ENCODE measurements at regions not wholly inside any gene's neighbourhood (a gene's known extent, or its start where the extent isn't known, plus 50 kb on each side); places are given as distances from the start of the nearest gene placed in this dataset.

DNA sequence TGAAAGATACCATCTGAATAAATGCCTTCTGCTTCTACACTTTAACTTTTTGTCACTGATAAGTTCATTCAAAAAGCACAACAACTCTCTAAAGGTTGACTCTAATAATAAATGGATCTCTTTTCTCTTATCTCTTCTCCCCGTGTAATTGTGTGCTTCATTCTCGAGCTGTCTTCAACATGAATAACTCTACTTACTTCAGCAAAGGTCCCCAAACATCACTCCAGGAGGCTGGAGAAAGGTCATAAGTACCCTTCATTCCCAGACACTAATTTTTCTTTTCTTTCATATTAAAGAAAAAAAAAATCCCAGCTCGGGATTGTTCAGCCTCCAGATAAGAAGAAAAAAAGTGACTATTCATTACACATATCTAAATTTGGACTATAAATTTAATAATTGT, 222.2 kb downstream of the FOXO1 start:
- DNase-seq, result no peak

DNA sequence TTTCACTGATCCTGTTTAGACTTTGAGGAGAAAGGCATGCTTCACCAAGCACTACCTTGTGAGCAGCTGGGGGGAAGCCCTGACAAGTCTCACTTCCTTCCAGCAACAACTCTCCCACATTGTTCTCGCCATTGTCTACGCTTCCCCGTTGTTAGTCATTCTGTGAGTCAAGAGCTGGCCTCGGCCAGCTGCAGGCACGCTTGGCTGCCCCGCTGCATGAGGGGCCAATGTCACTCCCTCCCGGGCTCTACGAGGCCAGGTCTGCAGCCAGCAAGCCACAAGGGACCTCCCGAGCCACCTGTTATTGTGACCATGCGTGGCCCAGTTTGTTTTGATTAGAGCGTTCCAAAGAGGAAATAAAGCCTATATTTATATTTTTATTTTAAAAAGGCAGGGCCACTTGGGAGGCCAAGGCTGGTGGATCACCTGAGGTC, 220.9 kb downstream of the FOXO1 start:
- no peak for DNase-seq

DNA sequence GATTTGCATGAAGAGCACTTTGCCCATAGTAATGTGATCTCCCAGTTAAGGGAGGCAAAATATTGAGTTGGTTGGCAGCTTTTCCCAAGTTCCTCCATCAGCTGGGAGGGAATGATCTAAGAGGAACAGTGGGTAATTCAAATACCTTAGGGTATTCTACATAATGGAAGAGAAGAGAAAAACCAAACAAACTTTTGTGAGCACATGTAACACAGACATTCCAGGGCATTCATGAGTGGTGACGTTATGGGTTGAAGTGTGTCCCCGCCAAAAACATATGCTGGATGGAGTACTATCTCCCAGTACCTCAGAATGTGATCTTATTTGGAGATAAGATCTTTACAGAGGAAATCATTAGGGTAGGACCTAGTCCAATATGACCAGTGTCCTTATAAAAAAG, 220.1 kb downstream of the FOXO1 start:
- no peak for DNase-seq

DNA sequence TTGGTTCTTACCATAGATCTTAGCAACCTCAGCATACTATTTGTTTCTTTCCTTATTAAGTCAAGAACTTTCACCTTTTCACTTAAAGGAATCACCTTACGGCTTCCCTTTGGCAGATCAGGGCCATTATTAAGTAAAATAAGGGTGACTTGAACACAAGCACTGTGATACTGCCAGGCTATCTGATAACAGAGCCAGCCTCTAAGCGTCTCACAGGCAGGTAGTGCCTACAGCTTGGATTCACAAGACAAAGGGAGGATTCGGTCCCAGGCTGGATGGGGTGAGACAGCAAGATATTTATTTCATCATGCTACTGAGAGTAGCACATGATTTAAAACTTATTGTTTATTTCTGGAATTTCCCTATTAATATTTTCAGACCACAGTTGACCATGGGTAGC, 218.6 kb downstream of the FOXO1 start:
- no peak for DNase-seq

DNA sequence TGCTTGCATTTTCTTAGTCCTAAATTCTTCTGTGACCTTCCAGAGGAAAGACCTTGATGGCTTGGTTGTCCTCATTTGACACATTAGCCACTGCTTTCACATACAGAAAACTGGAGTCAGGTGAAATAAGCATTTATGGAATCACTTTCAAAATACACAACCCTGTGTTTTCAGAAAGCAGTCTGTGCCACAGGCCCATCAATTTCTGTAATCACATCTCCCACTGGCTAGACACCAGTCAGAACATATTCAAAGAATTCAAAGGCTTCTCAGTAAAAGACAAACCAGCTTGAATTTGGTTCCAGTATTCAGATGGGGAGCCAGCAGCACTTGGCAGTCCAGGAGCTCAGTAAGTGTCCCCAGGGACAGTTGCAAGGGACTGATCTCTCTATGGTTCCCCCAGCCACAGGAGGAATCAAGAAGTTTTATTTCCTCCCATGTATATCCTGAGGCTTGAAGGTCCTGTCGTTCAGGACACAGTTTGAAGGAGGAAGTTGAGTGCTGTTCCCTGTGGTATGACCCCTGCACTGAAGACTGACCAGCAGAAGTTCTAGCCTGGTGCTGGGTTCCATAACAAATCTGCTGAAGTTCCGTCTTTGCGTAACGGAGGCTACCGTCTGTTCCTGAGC, 214.3 kb downstream of the FOXO1 start:
- no peak for DNase-seq

DNA sequence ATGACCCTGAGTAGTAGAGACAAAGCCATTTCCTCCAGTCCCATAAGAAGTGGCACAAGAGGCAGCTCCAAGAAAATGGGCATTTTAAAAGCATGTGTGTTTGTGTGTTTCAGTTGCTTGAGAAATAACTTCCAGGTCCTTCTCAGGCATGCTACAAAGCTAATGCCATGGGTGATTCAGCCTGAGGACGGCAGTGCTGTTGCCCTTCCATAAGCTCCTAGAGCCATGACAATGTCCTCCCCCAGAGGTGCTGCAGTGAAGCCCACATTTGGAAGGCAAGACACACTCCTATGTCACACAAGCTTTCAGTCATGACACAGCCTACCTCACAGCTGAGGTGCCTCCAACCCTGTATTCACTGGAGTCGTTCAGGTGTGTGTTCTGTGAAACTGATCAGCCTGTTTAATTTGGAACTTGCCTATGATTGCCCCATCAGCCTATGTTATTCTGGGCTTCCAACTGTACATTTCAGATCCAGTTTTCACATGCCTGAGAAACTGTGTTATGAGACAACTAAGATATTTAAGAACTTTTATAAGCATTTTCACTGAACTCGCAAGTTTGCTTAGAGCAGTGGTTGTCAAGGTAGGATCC, 213.6 kb downstream of the FOXO1 start:
- no peak for DNase-seq

DNA sequence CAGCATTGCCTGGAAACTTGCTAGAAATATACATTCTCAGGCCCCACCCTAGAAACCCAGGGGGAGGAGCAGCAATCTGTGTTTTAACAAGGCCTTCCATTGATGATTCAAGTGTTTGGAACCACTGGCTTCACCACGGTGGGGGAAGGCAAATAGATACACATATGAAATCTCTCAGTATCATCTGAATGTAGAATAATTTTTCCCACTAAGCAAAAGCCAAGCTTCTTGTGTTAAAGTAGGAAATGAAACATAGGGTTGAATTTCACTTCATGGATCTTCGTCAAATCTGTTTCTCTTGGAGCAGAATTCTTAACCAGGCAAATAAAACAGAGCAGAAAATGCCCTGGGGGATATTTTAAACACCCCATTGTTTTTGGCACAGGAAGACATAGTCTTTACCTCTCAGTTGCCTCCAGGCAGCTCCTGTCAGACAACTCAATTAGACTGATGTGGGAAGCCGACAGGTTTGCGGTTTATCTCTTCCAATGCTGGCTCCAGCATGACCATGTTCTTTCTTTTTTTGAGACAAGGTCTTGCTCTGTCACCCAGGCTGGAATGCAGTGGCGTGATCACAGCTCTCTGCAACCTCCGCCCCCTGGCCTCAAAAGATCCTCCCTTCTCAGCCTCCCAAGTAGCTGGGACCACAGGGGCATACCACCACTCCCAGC, 213.0 kb downstream of the FOXO1 start:
- DNase-seq, result no peak

DNA sequence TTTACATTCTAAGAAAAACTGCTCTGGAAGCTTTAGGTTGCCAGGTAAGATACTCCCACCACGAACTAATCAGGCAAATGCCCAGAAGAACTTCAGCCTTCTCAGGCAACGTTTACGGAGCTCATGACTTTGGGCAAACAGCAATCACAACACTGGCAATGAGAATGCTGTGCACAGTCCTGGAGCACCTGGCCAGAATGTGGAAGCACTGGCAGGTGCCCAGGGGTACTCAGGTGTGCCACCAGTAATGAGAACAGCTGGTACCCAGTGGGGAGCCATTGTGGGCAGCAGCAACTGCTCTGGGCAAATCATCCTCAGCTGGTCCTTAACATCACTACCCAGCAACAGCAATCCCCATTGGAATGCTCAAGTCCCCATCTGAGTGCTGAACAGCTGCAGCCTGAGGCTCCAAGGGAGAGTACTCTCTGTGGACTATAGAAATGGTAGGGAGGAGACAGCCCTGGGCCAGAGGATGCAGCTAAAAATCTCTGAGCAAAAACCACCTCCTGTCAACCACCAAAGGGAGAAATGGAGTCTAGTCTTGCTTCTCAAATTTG, 210.0 kb downstream of the FOXO1 start:
- no peak for DNase-seq

DNA sequence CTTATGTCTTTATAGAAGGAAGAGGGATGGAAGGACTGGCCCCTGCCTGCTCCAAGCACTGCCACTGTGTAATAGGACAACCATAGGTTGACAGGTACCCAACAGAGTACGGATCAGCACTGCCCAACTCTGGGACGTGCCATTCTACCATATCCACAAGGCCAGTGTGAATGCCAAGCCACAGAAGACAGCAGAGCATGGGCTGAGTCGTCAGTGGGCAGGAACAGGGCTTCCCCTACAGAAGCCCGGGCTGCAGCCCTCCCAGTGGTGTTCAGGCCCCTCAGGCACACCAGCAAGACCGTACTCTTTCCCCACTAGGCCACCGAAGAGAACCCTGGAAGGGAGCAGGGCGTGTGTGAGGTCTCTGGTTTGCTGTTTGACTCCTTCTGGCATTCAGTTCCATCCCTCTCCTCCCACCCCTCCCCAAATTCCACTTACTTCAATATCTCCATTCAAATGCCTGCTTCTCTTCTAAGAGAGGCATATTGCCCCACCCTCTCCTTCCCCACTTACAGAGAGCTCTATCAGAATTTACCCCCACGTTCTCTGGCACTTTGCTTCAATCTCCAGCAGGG, 209.4 kb downstream of the FOXO1 start:
- DNase-seq, result no peak

DNA sequence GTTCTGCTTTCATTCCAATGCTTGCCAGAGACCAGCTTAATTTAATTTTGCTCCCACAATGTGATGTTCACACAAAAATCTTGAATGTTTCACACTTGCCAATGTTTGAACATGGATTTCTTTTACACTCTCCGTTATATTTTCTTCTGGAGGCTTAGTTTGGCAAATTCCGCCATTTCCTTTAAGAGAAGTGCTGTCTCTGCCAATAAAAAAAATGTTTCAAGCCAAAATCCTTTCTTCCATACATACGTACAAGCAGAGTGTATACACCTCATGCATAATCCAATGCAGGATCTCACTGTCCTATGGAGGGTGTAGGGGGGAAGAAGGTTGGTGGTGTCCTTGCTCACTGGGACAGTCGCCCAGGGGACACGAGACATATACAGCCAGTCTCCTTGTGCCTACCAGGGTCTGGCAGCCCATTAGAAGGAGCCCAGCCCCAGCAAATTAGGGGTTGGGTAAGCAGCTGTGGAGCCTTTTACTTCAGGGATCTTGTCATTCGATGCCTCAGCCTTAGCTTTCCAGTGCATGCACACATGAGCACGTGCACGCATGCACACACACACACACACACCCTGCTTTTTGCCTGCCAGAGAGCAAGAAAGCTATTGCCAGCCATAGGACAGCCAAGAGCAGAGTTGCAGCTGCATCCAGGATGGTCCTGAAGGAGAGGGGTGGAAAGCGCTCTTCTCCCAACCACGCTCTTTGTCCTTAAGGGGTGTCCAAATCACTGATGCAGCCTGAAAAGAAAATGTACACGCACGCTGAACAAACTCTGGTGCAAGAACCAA, 208.3 kb downstream of the FOXO1 start:
- no peak for DNase-seq

DNA sequence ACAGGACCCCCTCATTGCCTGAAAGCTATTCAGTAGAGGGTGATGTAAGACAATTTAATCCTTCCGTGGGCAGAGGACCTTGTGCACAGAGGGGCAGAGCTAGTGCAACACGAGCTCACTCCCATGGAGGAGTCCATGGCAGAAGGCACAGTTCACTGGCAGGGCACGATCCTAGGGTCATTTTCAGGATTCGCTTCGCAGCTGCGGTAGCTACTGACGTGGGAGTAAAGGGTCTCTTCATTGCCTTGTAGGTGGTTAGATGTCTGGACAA, 207.8 kb downstream of the FOXO1 start:
- no peak for DNase-seq

DNA sequence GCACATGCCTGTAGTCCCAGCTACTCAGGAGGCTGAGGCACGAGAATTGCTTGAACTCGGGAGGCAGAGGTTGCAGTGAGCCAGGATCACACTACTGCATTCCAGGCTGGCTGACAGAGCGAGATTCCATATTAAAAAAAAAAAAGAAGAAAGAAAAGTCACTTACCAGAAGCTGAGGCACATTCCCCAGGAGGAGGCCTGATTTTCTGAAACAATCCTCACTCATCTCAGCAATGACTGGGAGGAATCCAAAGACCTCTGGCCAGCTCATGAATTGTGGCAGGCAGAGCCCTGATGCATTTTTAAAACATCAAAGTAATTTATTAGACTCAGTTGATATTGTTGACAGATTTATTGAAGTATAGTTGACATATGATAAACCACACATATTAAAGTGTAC, 206.3 kb downstream of the FOXO1 start:
- no peak for DNase-seq

DNA sequence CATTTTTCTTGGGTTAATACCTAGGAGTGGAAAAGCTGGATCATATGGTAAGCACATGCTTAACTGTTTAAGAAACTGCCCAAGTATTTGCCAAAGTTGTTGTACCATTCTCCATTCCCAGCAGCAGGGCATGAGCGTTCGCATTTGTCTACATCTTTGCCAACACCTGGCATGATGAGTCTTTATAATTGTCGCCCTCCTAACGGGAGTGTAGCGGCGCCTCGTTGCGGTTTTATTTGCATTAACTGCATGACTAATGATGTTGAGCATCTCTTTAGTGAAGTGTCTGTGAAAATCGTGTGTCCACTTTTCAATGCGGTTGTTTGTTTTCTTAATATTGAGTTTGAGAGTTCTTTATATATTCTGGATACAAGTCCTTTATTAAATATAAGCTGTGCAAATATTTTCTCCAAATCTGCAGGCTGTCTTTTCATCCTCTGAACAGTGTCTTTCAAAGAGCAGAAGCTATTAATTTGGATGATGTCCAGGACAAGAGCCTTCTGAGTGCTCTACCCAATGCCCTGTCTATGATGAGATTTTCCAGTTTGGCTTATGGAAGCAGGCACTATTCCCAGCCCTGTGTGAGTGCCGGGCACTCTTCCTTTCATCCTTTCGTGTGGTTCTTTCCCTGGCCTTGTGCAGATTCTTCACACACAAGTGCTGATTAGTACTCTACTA, 202.0 kb downstream of the FOXO1 start:
- no peak for DNase-seq

DNA sequence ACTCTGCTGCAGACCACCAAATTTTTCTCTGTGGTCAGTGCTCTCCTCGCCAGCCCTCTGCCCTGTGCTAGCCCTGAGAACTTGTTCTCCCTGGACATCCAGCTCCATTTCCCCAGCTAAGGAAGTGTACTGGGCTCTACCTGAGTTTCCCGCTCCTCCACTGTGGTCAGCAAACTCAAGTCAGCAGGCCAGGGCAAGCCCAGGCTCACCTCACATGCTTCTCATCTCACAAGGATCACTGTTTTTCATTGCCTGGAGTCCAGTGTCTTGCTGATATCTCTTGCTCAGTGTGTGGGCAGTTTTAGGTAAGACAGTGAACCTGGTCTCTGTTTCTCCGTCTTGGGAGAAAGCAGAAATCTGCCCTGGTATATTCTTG, 201.4 kb downstream of the FOXO1 start:
- no peak for DNase-seq

DNA sequence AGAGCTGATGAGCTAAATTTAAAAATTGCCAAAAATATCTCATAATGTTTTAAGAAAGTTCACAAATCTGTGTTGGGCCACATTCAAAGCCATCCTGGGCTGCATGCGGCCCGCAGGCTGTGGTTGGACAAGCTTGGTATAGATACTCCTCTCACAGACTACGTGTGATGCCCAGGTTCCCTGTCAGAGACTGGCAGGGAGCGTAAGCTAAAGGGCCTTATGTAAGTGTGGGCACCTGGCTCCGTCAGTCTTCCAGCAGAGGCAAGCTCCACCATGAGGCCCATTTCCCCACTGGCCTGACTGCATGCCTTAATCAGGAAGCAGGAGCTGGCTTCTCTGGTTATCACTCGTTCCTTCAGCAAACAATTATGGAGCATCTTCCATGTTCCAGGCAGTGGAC, 200.2 kb downstream of the FOXO1 start:
- no peak for DNase-seq

DNA sequence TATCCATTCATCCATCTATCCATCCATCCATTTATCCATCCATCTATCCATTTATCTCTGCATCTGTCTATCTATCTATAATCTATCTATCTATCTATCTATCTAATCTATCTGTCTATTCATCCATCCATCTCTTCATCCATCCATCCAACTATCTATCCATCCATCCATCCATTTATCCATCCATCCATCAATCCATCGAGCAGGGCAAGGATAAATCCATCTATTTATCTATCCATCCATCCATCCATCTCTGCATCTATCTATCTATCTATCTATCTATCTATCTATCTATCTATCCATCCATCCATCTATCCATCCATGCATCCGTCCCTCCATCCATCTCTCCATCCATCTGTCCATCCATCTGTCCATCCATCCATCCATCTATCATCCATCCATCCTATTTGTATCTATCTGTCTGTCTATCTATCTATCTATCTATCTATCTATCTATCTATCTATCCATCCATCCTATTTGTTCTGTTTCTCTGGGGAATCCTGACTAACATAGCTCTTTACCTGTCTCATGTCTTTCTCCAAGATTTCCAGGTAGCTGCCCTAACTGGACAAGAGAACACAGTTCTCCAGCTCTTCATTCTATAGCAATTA, 198.1 kb downstream of the FOXO1 start:
- no peak for DNase-seq

DNA sequence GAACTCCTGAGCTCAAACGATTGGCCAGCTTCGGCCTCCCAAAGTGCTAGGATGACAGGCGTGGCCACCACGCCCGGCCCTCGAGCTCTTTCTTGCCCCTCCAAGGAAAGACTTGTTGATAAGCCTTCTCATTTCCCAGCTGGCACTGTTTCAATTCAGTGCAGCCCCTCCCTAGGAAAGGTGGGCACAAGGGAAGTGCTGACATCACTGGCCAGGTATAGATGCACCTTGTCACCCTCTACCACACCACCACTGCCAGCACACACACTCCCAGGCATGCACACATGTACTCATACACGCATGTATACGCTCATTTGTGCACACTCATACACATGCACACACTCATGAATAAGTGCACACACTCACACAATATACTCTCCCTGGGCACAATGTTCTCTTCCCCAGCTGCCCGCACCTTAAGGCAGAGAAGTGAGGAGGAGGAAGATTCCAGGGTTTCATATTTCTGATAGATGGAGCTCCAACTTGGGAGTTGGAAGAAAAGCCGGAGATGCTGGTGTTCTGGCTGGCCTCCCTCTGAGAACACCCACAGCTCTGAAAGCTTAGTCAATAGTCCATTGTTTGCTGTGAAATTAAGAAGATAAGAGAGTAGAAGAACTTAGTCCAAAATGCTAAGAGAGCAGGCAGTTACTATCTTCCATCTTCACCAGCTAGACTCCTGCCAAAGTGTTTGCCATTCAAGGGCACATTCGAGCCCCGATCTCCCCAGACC, 196.7 kb downstream of the FOXO1 start:
- no peak for DNase-seq

DNA sequence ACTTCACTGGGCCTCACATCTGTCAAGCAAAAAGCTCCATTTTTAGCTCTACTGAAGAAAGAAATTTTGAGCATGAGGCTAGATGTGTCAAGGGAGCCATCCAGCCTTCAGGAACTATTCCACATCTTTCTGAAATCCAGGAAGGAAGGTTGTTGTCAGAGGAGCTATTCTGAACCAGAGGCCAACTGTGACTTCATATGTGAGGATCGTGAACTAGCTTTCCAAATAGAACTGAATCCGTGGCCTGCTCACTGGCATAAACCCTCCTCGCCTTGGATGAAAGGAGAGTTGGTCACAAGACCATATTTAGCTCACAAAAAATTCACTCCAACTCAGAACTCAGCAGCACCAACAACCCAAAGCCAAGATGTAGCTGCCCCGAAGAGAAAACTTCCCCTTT, 195.8 kb downstream of the FOXO1 start:
- no peak for DNase-seq

DNA sequence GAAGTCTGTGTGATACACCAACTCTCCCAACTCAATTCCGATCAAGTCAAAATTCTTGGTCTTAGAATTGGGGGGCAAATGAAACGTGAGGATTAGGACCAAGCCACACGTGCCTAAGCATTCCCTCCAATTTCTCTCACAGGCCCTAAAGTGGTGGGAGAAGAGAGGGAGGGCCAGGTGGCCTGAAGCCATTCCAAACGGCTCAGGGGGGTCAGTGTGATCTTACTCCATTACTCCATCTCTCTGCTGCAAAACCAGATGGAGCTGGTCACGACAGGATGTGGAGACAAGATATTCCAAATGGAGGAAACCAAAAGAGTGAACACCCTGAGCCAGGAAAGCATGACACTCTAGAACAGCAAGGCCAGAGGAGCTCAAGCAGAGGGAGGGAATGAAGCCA, 195.4 kb downstream of the FOXO1 start:
- DNase-seq, result no peak

DNA sequence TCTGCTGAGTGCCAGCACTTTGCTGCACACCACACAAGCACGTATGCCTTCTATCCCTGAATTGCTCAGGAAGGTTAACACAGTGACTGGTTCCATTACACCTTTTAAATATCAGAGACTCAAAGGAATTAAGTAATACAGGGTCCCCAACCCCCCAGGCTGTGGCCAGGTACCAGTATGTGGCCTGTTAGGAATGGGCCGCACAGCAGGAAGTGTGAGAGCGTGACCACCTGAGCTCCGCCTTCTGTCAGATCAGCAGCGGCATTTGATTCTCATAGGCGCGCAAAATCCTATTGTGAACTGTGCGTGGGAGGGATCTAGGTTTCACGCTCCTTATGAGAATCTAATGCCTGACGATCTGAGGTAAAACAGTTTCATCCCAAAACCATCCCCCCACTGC, 194.5 kb downstream of the FOXO1 start:
- DNase-seq, result no peak

DNA sequence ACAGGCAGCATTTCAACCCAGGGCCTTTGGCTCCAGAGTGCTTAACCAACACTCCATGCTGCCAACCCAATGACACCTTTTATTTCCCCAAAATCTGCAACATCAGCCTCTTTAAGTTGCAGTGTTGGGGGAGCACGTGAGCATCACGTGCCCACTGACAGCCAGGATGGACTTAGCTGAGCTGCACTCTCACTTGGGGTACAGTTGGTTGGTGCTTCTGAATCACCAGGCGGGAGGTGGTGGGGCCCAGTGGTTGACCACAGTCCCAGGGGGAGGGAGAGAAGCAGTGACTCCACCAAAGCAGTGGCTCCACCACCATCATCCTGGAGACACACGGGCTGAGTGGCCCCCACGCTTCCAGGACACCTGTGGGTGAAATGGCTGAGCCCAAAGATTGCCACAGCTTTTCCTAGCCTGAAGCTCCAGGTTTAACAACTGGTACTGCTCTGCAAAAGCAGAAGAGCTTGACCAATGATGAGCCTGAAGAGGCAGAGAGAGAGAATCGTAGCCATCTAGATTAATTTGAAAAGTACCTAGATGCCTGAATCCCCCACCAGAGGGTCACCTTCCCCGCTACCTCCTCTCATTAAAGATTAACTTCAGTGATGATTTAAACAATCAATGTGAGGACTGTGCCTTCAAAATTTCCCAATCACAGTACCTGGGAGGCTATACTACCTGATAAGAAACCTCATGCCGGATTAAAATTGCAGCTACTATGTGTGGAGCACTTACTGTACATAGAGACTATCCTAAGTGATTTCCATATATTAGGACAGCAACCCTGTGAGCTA, 193.8 kb downstream of the FOXO1 start:
- DNase-seq, result no peak

All from hematopoietic multipotent progenitor cell treated with erythropoietin and hydrocortisone succinate and interleukin-3 and kit ligand, for 8 days (in vitro differentiated cells).